GM18868 (cell line): ENCODE measurements at regions not wholly inside any gene's neighbourhood (a gene's known extent, or its start where the extent isn't known, plus 50 kb on each side); places are given as distances from the start of the nearest gene placed in this dataset.
"Not testable (repeated sequence)": the region's sequence is repeated elsewhere in the genome, so short reads cannot be mapped to it uniquely, and the experiment has no call there.

Source experiments
- ATAC-seq: cut with Tn5 transposase; IDR thresholded peaks from one replicate; pipeline ENCODE4 v1.9.1; 2021; ENCODE audit warnings: mild to moderate bottlenecking, moderate library complexity; ENCODE audit not compliant: unreplicated experiment

DNA sequence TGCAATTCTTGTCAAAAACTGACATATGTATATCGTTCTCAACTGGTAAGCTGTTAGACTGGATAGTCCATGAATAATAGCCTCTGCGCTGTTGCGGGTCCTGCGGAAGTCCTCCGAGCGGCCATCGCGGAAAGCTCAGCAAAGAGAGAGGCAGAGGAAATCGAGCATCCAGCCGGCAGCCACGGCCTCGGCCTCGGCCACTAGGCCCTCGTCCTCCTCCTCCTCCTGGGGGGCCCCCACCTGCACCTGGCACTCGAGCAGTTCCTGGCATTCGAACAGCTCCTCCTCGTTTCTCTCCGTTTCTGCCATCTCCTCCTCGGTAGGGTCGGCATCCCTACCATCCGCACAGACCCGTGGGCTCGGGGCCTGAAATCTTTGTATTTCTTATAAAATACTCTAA is 111.2 kb upstream of the CYLC1 start:
- ATAC-seq: not testable (repeated sequence)

DNA sequence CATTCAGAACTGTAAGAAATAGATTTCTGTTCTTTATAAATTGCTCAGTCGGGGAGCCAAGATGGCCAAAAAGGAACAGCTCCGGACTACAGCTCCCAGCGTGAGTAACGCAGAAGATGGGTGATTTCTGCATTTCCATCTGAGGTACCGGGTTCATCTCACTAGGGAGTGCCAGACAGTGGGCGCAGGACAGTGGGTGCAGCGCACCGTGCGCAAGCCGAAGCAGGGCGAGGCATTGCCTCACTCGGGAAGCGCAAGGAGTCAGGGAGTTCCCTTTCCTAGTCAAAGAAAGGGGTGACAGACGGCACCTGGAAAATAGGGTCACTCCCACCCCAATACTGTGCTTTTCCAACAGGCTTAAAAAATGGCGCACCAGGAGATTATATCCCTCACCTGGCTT is 110.5 kb upstream of the CYLC1 start:
- ATAC-seq: not testable (repeated sequence)

DNA sequence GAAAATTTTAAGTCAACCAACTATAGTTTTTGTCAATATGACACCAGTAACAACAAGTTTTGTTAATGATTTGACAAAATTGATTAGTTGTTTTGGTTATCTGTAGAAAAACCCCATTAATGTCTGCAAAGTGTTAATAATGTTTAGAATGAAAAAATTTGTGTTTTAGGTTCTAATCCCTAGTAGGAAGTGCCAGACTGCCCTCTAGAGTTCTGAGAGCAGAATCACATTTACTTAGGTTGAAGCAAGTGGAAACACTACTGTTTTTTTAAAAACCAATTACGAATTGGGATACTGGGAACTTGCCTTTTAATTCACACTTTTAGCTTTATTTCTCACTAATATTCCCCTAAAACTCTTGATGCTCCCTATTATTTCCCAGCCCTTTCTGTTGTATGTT is 101.1 kb upstream of the CYLC1 start:
- ATAC-seq: peak; percentile 46

DNA sequence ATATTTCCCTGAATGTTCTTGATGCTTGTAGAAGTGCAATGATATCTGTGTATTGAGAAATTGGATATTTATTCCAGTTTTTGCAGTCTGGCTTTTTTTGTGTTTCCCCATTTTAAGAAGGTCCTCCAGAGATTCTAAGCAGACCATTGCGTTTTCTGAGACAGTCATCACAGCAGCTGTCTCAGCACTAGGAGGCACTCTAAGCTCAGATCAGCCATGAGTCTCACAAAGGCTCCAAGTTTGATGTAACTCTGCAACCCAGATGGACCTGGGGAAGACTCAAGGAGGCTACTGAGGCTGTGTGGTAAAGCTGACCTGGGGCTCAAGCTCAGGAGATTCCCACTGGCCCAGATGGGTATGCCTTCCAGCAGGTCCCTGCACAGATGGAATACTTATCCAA is 89.3 kb upstream of the CYLC1 start:
- peak; percentile 60 for ATAC-seq
